ENCODE measurements at regions not wholly inside any gene's neighbourhood (a gene's known extent, or its start where the extent isn't known, plus 50 kb on each side); places are given as distances from the start of the nearest gene placed in this dataset.

DNA sequence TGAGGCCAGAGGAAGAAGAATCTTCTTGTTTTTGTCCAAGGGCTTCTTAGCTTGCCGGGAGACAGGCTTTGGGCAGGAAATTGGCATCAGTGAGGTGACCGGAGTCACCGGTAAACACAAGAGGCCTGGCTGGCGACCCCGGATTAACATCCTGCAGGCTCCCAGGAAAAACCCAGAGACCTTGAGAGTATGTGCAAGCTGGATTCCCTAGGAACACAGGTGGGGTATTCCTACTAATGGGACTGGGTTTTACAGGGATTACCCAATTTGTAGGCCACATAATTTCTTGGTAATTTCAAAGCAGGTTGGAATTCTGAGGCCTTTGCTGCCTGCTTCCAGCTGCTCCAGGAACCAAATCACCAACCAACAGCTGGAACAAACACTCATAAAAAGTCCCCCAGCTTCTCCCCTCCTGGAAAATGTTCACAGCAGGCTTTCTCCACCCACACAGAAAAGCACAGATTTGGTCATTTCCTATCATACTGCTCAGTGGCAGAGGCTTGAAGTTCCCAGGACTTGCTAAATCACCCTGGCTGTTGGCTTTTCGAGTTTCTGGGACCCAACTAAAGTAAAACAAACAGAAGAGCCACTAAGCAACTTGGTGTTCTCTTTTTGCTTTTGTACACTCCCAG, 258.8 kb downstream of the IRF8 start:
- H2AFZ ChIP-seq (ENCODE audit: low read length): no peak overlapping the region
- H2BK5ac ChIP-seq (ENCODE audit: low read length): no peak overlapping the region
- H4K91ac ChIP-seq (ENCODE audit: low read depth, low read length, poor library complexity): no peak overlapping the region
- no peaks in the 10 kb centered on the region for H3K27me3 ChIP-seq (ENCODE audit: control insufficient read depth in 3 of 3, insufficient read depth in 3 of 3, low read depth in 1 of 3, low read length in 3 of 3)
- no peaks in the 10 kb centered on the region for H3K9me3 ChIP-seq (replicated peaks in 1 of 2; ENCODE audit: control insufficient read depth in 2 of 2, insufficient read depth in 1 of 2, low read depth in 1 of 2, low read length in 2 of 2)
- H3K18ac ChIP-seq (ENCODE audit: low read length): no peak overlapping the region
- H3K23ac ChIP-seq (ENCODE audit: low read depth, low read length, poor library complexity): no peak overlapping the region
- no peak overlapping the region for H3K14ac ChIP-seq (ENCODE audit: low read length)
- H3K4me1 ChIP-seq (ENCODE audit: control insufficient read depth in 2 of 2, insufficient read depth in 1 of 2, low read depth in 1 of 2, low read length in 2 of 2): no peaks in the 10 kb centered on the region
- no peak overlapping the region for H3K4me2 ChIP-seq (ENCODE audit: insufficient read depth, low read length, poor library complexity, severe bottlenecking)
- no peak overlapping the region for H3K4me3 ChIP-seq (ENCODE audit: low read length in 2 of 2)
- H3K4ac ChIP-seq (ENCODE audit: low read length): no peak overlapping the region
- no peak overlapping the region for H2BK15ac ChIP-seq (ENCODE audit: low read length)
- H3K9ac ChIP-seq (ENCODE audit: low read depth, low read length, poor library complexity): no peak overlapping the region
- H2BK12ac ChIP-seq (ENCODE audit: low read length): no peak overlapping the region
- no peaks in the 10 kb centered on the region for H3K36me3 ChIP-seq (replicated peaks in 1 of 2; ENCODE audit: control insufficient read depth in 2 of 2, insufficient read depth in 2 of 2, low read length in 2 of 2)
- WGBS, 2 donors (ENCODE audit: extremely low coverage in 2 of 2, insufficient read length in 2 of 2, insufficient replicate concordance in 1 of 2): no CpG with 5 or more reads among the region's 6 CpGs
- no peak overlapping the region for H3K27ac ChIP-seq (replicated peaks; ENCODE audit: low read length)
- H2AK5ac ChIP-seq (ENCODE audit: low read depth, low read length): no peak overlapping the region
- no peak for DNase-seq (ENCODE audit: low spot score)
- no peak overlapping the region for H4K8ac ChIP-seq (ENCODE audit: low read depth, low read length)
- H2BK120ac ChIP-seq (ENCODE audit: low read depth, low read length): no peak overlapping the region
- no peaks in the 10 kb centered on the region for H3K79me1 ChIP-seq (ENCODE audit: low read depth, low read length)

DNA sequence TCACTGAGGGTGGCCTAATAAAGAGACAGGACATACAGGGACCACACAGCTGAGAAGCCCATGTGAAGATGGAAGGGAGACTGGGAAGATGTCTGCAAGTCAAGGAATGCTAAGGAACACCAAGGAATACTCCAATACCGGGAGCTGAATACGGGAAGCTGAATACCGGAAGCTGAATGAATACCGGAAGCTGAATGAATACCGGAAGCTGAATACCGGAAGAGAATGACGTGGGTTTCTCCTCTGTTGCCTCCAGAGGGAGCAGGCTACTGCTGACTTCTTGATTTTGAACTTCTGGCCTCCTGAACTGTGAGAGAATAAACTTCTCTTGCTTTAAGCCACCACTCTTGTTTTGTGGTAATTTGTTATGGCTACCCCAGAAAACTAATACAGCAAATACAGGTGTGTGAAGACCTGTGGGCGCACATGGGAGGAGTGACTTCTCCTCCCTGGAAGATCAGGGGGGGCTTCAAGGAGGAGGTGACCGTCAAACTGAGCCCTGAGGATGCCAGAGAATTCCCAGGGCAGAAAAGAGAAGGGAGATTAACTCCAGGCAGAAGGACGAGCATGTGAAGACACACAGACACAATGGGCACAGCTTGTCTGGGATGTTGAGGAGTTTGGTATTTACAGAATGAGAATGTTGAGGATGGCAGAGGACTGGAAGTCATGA, 259.9 kb downstream of the IRF8 start:
- H3K4ac ChIP-seq (ENCODE audit: low read length): no peak overlapping the region
- no peak overlapping the region for H2AFZ ChIP-seq (ENCODE audit: low read length)
- H2BK120ac ChIP-seq (ENCODE audit: low read depth, low read length): no peak overlapping the region
- no peaks in the 10 kb centered on the region for H3K27me3 ChIP-seq (ENCODE audit: control insufficient read depth in 3 of 3, insufficient read depth in 3 of 3, low read depth in 1 of 3, low read length in 3 of 3)
- H3K36me3 ChIP-seq (replicated peaks in 1 of 2; ENCODE audit: control insufficient read depth in 2 of 2, insufficient read depth in 2 of 2, low read length in 2 of 2): no peaks in the 10 kb centered on the region
- no peak overlapping the region for H2AK5ac ChIP-seq (ENCODE audit: low read depth, low read length)
- no peak overlapping the region for H3K27ac ChIP-seq (replicated peaks; ENCODE audit: low read length)
- no CpG with 5 or more reads among the region's 10 CpGs for WGBS, 2 donors (ENCODE audit: extremely low coverage in 2 of 2, insufficient read length in 2 of 2, insufficient replicate concordance in 1 of 2)
- no peak overlapping the region for H3K23ac ChIP-seq (ENCODE audit: low read depth, low read length, poor library complexity)
- H2BK12ac ChIP-seq (ENCODE audit: low read length): no peak overlapping the region
- no peak overlapping the region for H3K4me3 ChIP-seq (ENCODE audit: low read length in 2 of 2)
- no peak overlapping the region for H2BK5ac ChIP-seq (ENCODE audit: low read length)
- no peak overlapping the region for H4K8ac ChIP-seq (ENCODE audit: low read depth, low read length)
- no peaks in the 10 kb centered on the region for H3K79me1 ChIP-seq (ENCODE audit: low read depth, low read length)
- no peaks in the 10 kb centered on the region for H3K4me1 ChIP-seq (ENCODE audit: control insufficient read depth in 2 of 2, insufficient read depth in 1 of 2, low read depth in 1 of 2, low read length in 2 of 2)
- H2BK15ac ChIP-seq (ENCODE audit: low read length): no peak overlapping the region
- no peak for DNase-seq (ENCODE audit: low spot score)
- no peak overlapping the region for H4K91ac ChIP-seq (ENCODE audit: low read depth, low read length, poor library complexity)
- no peak overlapping the region for H3K18ac ChIP-seq (ENCODE audit: low read length)
- H3K9me3 ChIP-seq (replicated peaks in 1 of 2; ENCODE audit: control insufficient read depth in 2 of 2, insufficient read depth in 1 of 2, low read depth in 1 of 2, low read length in 2 of 2): no peaks in the 10 kb centered on the region
- no peak overlapping the region for H3K4me2 ChIP-seq (ENCODE audit: insufficient read depth, low read length, poor library complexity, severe bottlenecking)
- H3K14ac ChIP-seq (ENCODE audit: low read length): no peak overlapping the region
- no peak overlapping the region for H3K9ac ChIP-seq (ENCODE audit: low read depth, low read length, poor library complexity)

DNA sequence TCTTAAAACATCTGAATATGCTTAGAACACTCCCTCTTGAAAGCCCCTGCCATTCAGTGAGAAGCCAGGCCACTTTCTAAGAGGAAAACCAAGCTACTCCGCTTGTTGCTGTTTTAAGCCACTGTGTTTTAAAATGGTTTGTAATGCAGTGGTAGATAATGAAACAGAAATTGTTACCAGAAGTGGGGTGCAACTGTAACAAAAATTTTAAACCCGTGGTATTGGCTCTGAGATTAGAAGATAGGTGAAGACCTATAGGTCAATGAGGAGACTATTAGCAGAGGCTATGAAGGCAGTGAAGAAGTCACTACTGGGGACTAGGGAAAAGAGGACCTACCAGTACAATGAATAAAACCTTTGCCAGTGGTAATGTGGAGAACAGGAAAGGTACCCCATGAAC, 266.5 kb downstream of the IRF8 start:
- no peak overlapping the region for H3K18ac ChIP-seq (ENCODE audit: low read length)
- no peak overlapping the region for H2BK15ac ChIP-seq (ENCODE audit: low read length)
- no peak overlapping the region for H3K4me3 ChIP-seq (ENCODE audit: low read length in 2 of 2)
- no peaks in the 10 kb centered on the region for H3K79me1 ChIP-seq (ENCODE audit: low read depth, low read length)
- H3K27me3 ChIP-seq (ENCODE audit: control insufficient read depth in 3 of 3, insufficient read depth in 3 of 3, low read depth in 1 of 3, low read length in 3 of 3): peaks cover 0 to 2% (median 0%) of the 10 kb centered on the region in 3 experiments
- no peak overlapping the region for H3K4me2 ChIP-seq (ENCODE audit: insufficient read depth, low read length, poor library complexity, severe bottlenecking)
- H4K91ac ChIP-seq (ENCODE audit: low read depth, low read length, poor library complexity): no peak overlapping the region
- no peaks in the 10 kb centered on the region for H3K36me3 ChIP-seq (replicated peaks in 1 of 2; ENCODE audit: control insufficient read depth in 2 of 2, insufficient read depth in 2 of 2, low read length in 2 of 2)
- no peak overlapping the region for H2AK5ac ChIP-seq (ENCODE audit: low read depth, low read length)
- no CpG with 5 or more reads among the region's 2 CpGs for WGBS, 2 donors (ENCODE audit: extremely low coverage in 2 of 2, insufficient read length in 2 of 2, insufficient replicate concordance in 1 of 2)
- no peaks in the 10 kb centered on the region for H3K4me1 ChIP-seq (ENCODE audit: control insufficient read depth in 2 of 2, insufficient read depth in 1 of 2, low read depth in 1 of 2, low read length in 2 of 2)
- H2BK5ac ChIP-seq (ENCODE audit: low read length): no peak overlapping the region
- no peak overlapping the region for H3K14ac ChIP-seq (ENCODE audit: low read length)
- H2BK12ac ChIP-seq (ENCODE audit: low read length): no peak overlapping the region
- no peak overlapping the region for H3K4ac ChIP-seq (ENCODE audit: low read length)
- H4K8ac ChIP-seq (ENCODE audit: low read depth, low read length): no peak overlapping the region
- H3K27ac ChIP-seq (replicated peaks; ENCODE audit: low read length): no peak overlapping the region
- no peak overlapping the region for H2AFZ ChIP-seq (ENCODE audit: low read length)
- no peak overlapping the region for H3K23ac ChIP-seq (ENCODE audit: low read depth, low read length, poor library complexity)
- no peak overlapping the region for H2BK120ac ChIP-seq (ENCODE audit: low read depth, low read length)
- peaks cover 0 to 2% of the 10 kb centered on the region in 2 donors for H3K9me3 ChIP-seq (replicated peaks in 1 of 2; ENCODE audit: control insufficient read depth in 2 of 2, insufficient read depth in 1 of 2, low read depth in 1 of 2, low read length in 2 of 2)
- no peak overlapping the region for H3K9ac ChIP-seq (ENCODE audit: low read depth, low read length, poor library complexity)
- no peak for DNase-seq (ENCODE audit: low spot score)

DNA sequence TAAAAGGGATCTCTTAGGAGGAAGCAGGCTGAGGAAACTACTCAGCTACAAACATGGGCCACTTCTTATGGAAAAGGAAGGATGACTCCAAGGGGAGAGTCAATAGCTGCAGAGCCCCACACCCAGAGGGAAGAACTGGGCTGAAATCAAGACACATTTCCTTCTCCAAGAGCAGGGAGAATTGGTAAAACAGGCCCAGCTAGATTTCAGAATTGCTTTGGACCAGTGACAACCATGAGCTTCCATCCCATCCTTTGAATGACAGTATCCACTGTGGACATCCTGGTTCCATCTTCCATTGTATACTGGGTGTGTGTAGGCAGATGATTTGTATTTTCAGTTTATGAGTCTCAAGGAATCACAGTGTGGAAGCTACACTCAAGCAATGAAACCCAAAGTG, 267.5 kb downstream of the IRF8 start:
- Histone ChIP-seq H2AK5ac (ENCODE audit: low read depth, low read length) (no peak overlapping the region), H3K4me1 (ENCODE audit: control insufficient read depth in 2 of 2, insufficient read depth in 1 of 2, low read depth in 1 of 2, low read length in 2 of 2) (no peaks in the 10 kb centered on the region), H3K4me2 (ENCODE audit: insufficient read depth, low read length, poor library complexity, severe bottlenecking) (no peak overlapping the region), H2BK12ac (ENCODE audit: low read length) (no peak overlapping the region), H3K36me3 (replicated peaks in 1 of 2; ENCODE audit: control insufficient read depth in 2 of 2, insufficient read depth in 2 of 2, low read length in 2 of 2) (no peaks in the 10 kb centered on the region), H3K27ac (replicated peaks; ENCODE audit: low read length) (no peak overlapping the region), H2AFZ (ENCODE audit: low read length) (no peak overlapping the region), H3K9ac (ENCODE audit: low read depth, low read length, poor library complexity) (no peak overlapping the region), H3K23ac (ENCODE audit: low read depth, low read length, poor library complexity) (no peak overlapping the region), H3K4ac (ENCODE audit: low read length) (no peak overlapping the region), H3K27me3 (ENCODE audit: control insufficient read depth in 3 of 3, insufficient read depth in 3 of 3, low read depth in 1 of 3, low read length in 3 of 3) (peaks cover 0 to 2% (median 0%) of the 10 kb centered on the region in 3 experiments), H3K79me1 (ENCODE audit: low read depth, low read length) (no peaks in the 10 kb centered on the region), H2BK15ac (ENCODE audit: low read length) (no peak overlapping the region), H4K91ac (ENCODE audit: low read depth, low read length, poor library complexity) (no peak overlapping the region), H2BK120ac (ENCODE audit: low read depth, low read length) (no peak overlapping the region), H3K18ac (ENCODE audit: low read length) (no peak overlapping the region), H3K4me3 (ENCODE audit: low read length in 2 of 2) (no peak overlapping the region), H3K9me3 (replicated peaks in 1 of 2; ENCODE audit: control insufficient read depth in 2 of 2, insufficient read depth in 1 of 2, low read depth in 1 of 2, low read length in 2 of 2) (peaks cover 0 to 2% of the 10 kb centered on the region in 2 donors), H4K8ac (ENCODE audit: low read depth, low read length) (no peak overlapping the region), H2BK5ac (ENCODE audit: low read length) (no peak overlapping the region), H3K14ac (ENCODE audit: low read length) (no peak overlapping the region)
- no peak for DNase-seq (ENCODE audit: low spot score)
